H9 (cell line): ENCODE measurements at regions not wholly inside any gene's neighbourhood (a gene's known extent, or its start where the extent isn't known, plus 50 kb on each side); places are given as distances from the start of the nearest gene placed in this dataset.

Experiments used
- DNase-seq: peaks from one replicate; pipeline ENCODE4 v3.0.0-alpha.2; 2017
- H2AFZ ChIP-seq: one replicate; pipeline ENCODE4 v1.6.1; 2013; ENCODE audit warnings: mild to moderate bottlenecking, low read length, control low read depth, moderate library complexity
- H2AK5ac ChIP-seq: 2 replicates; pipeline ENCODE4 v1.6.1; 2013; ENCODE audit warnings: low read length, control low read depth, mixed read lengths; ENCODE audit not compliant: insufficient read length
- H2BK120ac ChIP-seq: one replicate; pipeline ENCODE4 v1.6.1; 2013; ENCODE audit warnings: low read depth, mild to moderate bottlenecking, low read length, control low read depth, inconsistent platforms; ENCODE audit not compliant: poor library complexity, severe bottlenecking
- H2BK12ac ChIP-seq: 2 replicates; pipeline ENCODE4 v1.6.1; 2013; ENCODE audit warnings: low read length, control low read depth, mixed read lengths, low read depth; ENCODE audit not compliant: insufficient read length
- H2BK15ac ChIP-seq: 2 replicates; pipeline ENCODE4 v1.6.1; 2013; ENCODE audit warnings: low read depth, low read length, control low read depth
- H2BK20ac ChIP-seq: one replicate; pipeline ENCODE4 v1.6.1; 2013; ENCODE audit warnings: low read depth, mild to moderate bottlenecking, low read length, control low read depth, inconsistent platforms; ENCODE audit not compliant: poor library complexity, severe bottlenecking
- H2BK5ac ChIP-seq: 2 replicates; pipeline ENCODE4 v1.6.1; 2013; ENCODE audit warnings: low read length, control low read depth, mixed read lengths; ENCODE audit not compliant: insufficient read length
- H3K14ac ChIP-seq: 2 replicates; pipeline ENCODE4 v1.6.1; 2013; ENCODE audit warnings: low read length, control low read depth; ENCODE audit not compliant: insufficient read depth
- H3K18ac ChIP-seq: 2 replicates; pipeline ENCODE4 v1.6.1; 2013; ENCODE audit warnings: low read depth, mild to moderate bottlenecking, mixed read lengths, low read length, control low read depth; ENCODE audit not compliant: insufficient read length
- H3K23ac ChIP-seq: 2 replicates; pipeline ENCODE4 v1.6.1; 2013; ENCODE audit warnings: low read length, control low read depth, mixed read lengths, low read depth; ENCODE audit not compliant: insufficient read length
- H3K23me2 ChIP-seq: 2 replicates; pipeline ENCODE4 v1.6.1; 2013; ENCODE audit warnings: low read depth, mild to moderate bottlenecking, mixed read lengths, low read length, control low read depth; ENCODE audit not compliant: insufficient read length, poor library complexity, severe bottlenecking
- H3K27ac ChIP-seq: 2 replicates; pipeline ENCODE4 v1.5.1; 2013; ENCODE audit warnings: low read length, control low read depth, mixed read lengths, low read depth; ENCODE audit not compliant: insufficient read length
- H3K27me3 ChIP-seq: 2 replicates; pipeline ENCODE4 v1.6.1; 2013; ENCODE audit warnings: low read length, control low read depth, inconsistent platforms; ENCODE audit not compliant: insufficient read depth
- H3K4ac ChIP-seq: 2 replicates; pipeline ENCODE4 v1.6.1; 2013; ENCODE audit warnings: low read depth, mild to moderate bottlenecking, control low read depth, inconsistent platforms, low read length, moderate library complexity
- H3K4me1 ChIP-seq: 2 replicates; pipeline ENCODE4 v1.6.1; 2013; ENCODE audit warnings: low read length, control low read depth, inconsistent platforms; ENCODE audit not compliant: insufficient read depth
- H3K4me2 ChIP-seq: 2 replicates; pipeline ENCODE4 v1.6.1; 2013; ENCODE audit warnings: low read length, control low read depth, mixed read lengths; ENCODE audit not compliant: insufficient read length, insufficient read depth
- H3K56ac ChIP-seq: 2 replicates; pipeline ENCODE4 v1.6.1; 2013; ENCODE audit warnings: low read depth, mild to moderate bottlenecking, mixed read lengths, low read length, control low read depth; ENCODE audit not compliant: insufficient read length
- H3K79me1 ChIP-seq: 2 replicates; pipeline ENCODE4 v1.6.1; 2013; ENCODE audit warnings: low read depth, mild to moderate bottlenecking, moderate library complexity, low read length, control low read depth, inconsistent platforms; ENCODE audit not compliant: insufficient read depth, poor library complexity, severe bottlenecking
- H3K79me2 ChIP-seq: 2 replicates; pipeline ENCODE4 v1.6.1; 2013; ENCODE audit warnings: low read length, control low read depth, inconsistent platforms; ENCODE audit not compliant: insufficient read depth
- H3K9ac ChIP-seq: 2 replicates; pipeline ENCODE4 v1.6.1; 2013; ENCODE audit warnings: low read length, control low read depth, mixed read lengths; ENCODE audit not compliant: insufficient read length; ENCODE audit errors: extremely low read depth
- H3K9me3 ChIP-seq: one replicate; pipeline ENCODE4 v1.6.1; 2013; ENCODE audit warnings: low read depth, low read length, inconsistent platforms; ENCODE audit not compliant: control insufficient read depth
- H3T11ph ChIP-seq: one replicate; pipeline ENCODE4 v1.6.1; 2013; ENCODE audit warnings: mild to moderate bottlenecking, low read length, control low read depth, inconsistent platforms
- H4K20me1 ChIP-seq: one replicate; pipeline ENCODE4 v1.6.1; 2013; ENCODE audit not compliant: control insufficient read depth, insufficient read length, insufficient read depth
- H4K5ac ChIP-seq: 2 replicates; pipeline ENCODE4 v1.6.1; 2013; ENCODE audit warnings: low read depth, mild to moderate bottlenecking, mixed read lengths, low read length, control low read depth; ENCODE audit not compliant: insufficient read length
- H4K8ac ChIP-seq: replicated peaks from 2 replicates; pipeline ENCODE4 v1.6.1; 2013; ENCODE audit warnings: low read length, control low read depth, mixed read lengths, low read depth; ENCODE audit not compliant: insufficient read length
- H4K91ac ChIP-seq: 2 replicates; pipeline ENCODE4 v1.6.1; 2013; ENCODE audit warnings: low read depth, mild to moderate bottlenecking, moderate library complexity, mixed read lengths, low read length, control low read depth; ENCODE audit not compliant: insufficient read length
- H3K27ac Mint-ChIP-seq, 3 experiments: 2 replicates in 2 of 3; 3 replicates in 1 of 3; pipeline ENCODE4 v1.8.0; 2020 to 2021; ENCODE audit warnings: mixed read lengths in 3 of 3, mild to moderate bottlenecking in 1 of 3, moderate library complexity in 1 of 3
- H3K27me3 Mint-ChIP-seq: 2 replicates; pipeline ENCODE4 v1.8.0; 2021; ENCODE audit warnings: low read depth, mild to moderate bottlenecking, moderate library complexity, mixed read lengths
- H3K36me3 Mint-ChIP-seq, 3 experiments: 2 replicates in 2 of 3; 3 replicates in 1 of 3; pipeline ENCODE4 v1.8.0; 2020 to 2021; ENCODE audit warnings: low read depth in 3 of 3, mixed read lengths in 3 of 3; ENCODE audit not compliant: insufficient read depth in 1 of 3
- H3K4me1 Mint-ChIP-seq, 2 experiments: 2 replicates each; pipeline ENCODE4 v1.8.0; 2020; ENCODE audit warnings: mixed read lengths in 2 of 2
- H3K4me3 Mint-ChIP-seq, 2 experiments: 2 replicates in 1 of 2; 3 replicates in 1 of 2; pipeline ENCODE4 v1.8.0; 2020 to 2021; ENCODE audit warnings: mild to moderate bottlenecking in 2 of 2, mixed read lengths in 2 of 2, moderate library complexity in 1 of 2
- H3K9me3 Mint-ChIP-seq, 2 experiments: 2 replicates in 1 of 2; 3 replicates in 1 of 2; pipeline ENCODE4 v1.8.0; 2020; ENCODE audit warnings: mild to moderate bottlenecking in 2 of 2, mixed read lengths in 2 of 2, moderate library complexity in 1 of 2
- CTCF ChIP-seq: fragments of 200-600 bp; sonication (generic); conservative IDR thresholded peaks from 3 replicates; pipeline ENCODE4 v1.8.0; 2021; ENCODE audit warnings: antibody characterized with exemption, mild to moderate bottlenecking
- WGBS: extraction: QIAGEN DNeasy Blood & Tissue Kit; methylation state at CpG from one replicate; pipeline ENCODE4 v1.1.7; 2013; ENCODE audit warnings: missing lambda C conversion rate, low lambda C conversion rate, mixed read lengths; ENCODE audit not compliant: insufficient read length; ENCODE audit errors: extremely low coverage; 5-methylcytosine and 5-hydroxymethylcytosine counted together

GRCh38 chr10:128281861-128282260, 155.6 kb upstream of the MKI67 start:
- H3K9me3 Mint-ChIP-seq: no peaks in the 10 kb centered on the region
- peaks cover 10% of the 10 kb centered on the region; the same call in 1 of the 2 replicates for H3K27me3 ChIP-seq
- H2BK15ac ChIP-seq: no peak overlapping the region
- no peak overlapping the region for H2AFZ ChIP-seq
- H3K23ac ChIP-seq: no peak overlapping the region
- no peaks in the 10 kb centered on the region for H4K20me1 ChIP-seq
- H4K5ac ChIP-seq: no peak overlapping the region
- H3K27me3 Mint-ChIP-seq: peaks cover 33% of the 10 kb centered on the region
- H3K4me2 ChIP-seq: no peak overlapping the region
- H3K56ac ChIP-seq: no peak overlapping the region
- no peak for TF ChIP-seq CTCF
- H3K4me3 Mint-ChIP-seq: no peak overlapping the region
- peaks cover 4 to 5% of the 10 kb centered on the region in 2 experiments for H3K4me1 Mint-ChIP-seq
- no peak overlapping the region for H4K8ac ChIP-seq
- H3K4ac ChIP-seq: no peak overlapping the region
- no peak overlapping the region for H3K14ac ChIP-seq
- no peak overlapping the region for H2BK20ac ChIP-seq
- no peaks in the 10 kb centered on the region for H3K4me1 ChIP-seq
- H3K9me3 ChIP-seq: no peaks in the 10 kb centered on the region
- H3K23me2 ChIP-seq: no peaks in the 10 kb centered on the region
- no peak overlapping the region for H3K27ac ChIP-seq
- H2BK12ac ChIP-seq: no peak overlapping the region
- H2BK5ac ChIP-seq: no peak overlapping the region
- no peak overlapping the region for H3K27ac Mint-ChIP-seq
- no peaks in the 10 kb centered on the region for H3K79me1 ChIP-seq
- no peak overlapping the region for H3K18ac ChIP-seq
- no peak overlapping the region for H4K91ac ChIP-seq
- no peaks in the 10 kb centered on the region for H3K79me2 ChIP-seq
- no peaks in the 10 kb centered on the region for H3K36me3 Mint-ChIP-seq
- H2BK120ac ChIP-seq: no peak overlapping the region
- no peak for DNase-seq
- no peak overlapping the region for H2AK5ac ChIP-seq
- H3K9ac ChIP-seq: no peak overlapping the region
- no peak overlapping the region for H3T11ph ChIP-seq
- WGBS: no CpG with 5 or more reads among the region's 14 CpGs
